GM12878 (cell line): ENCODE measurements at regions not wholly inside any gene's neighbourhood (a gene's known extent, or its start where the extent isn't known, plus 50 kb on each side); places are given as distances from the start of the nearest gene placed in this dataset.

Source experiments
- ATAC-seq: fragments of 200-7000 bp; cut with Tn5 transposase; 3 replicates; pipeline ENCODE4 v1.9.1; 2020; ENCODE audit warnings: mild to moderate bottlenecking, moderate library complexity
- BruUV-seq: library from RNA; stranded (reverse); fragments of 400-500 nt; replicated peaks from 2 replicates; lab custom pipeline; 2021; lab: Mats Ljungman, UMichigan
- CTCF ChIA-PET: fragments of 300-600 bp; sonication (Branson Sonifier 250); formaldehyde crosslinking; extraction: SDS; loops from one replicate; lab custom pipeline; 2021; ENCODE audit warnings: inconsistent platforms; lab: Yijun Ruan, JAX
- POLR2A ChIA-PET: fragments of 350-600 bp; formaldehyde crosslinking; extraction: SDS; loops from one replicate; lab custom pipeline; 2021; ENCODE audit warnings: inconsistent platforms; lab: Charles Lee
- RAD21 ChIA-PET: fragments of 300-600 bp; sonication (Branson Sonifier 250); formaldehyde crosslinking; loops from one replicate; lab custom pipeline; 2023; ENCODE audit warnings: antibody characterized with exemption; ENCODE audit not compliant: unreplicated experiment; lab: Charles Lee
- SMC1A ChIA-PET: fragments of 300-600 bp; sonication (Branson Sonifier 250); formaldehyde crosslinking; loops from one replicate; lab custom pipeline; 2023; ENCODE audit not compliant: unreplicated experiment, uncharacterized antibody; lab: Charles Lee
- DNase-seq: peaks from one replicate; pipeline ENCODE4 v3.0.0-alpha.2; 2011; ENCODE audit warnings: low read depth, low spot score
- FAIRE-seq: peaks from 3 replicates; lab custom pipeline; 2011; peaks lifted over from hg19 to GRCh38; lab: Jason Lieb, UNC
- H2AFZ ChIP-seq: 2 replicates; pipeline ENCODE4 v1.6.0; 2011; ENCODE audit warnings: low read depth, low read length, control low read depth; ENCODE audit not compliant: control insufficient read depth
- H3K27ac ChIP-seq: 2 replicates; pipeline ENCODE4 v1.5.1; 2011; ENCODE audit warnings: control low read depth; ENCODE audit not compliant: control insufficient read depth, insufficient read depth
- H3K27me3 ChIP-seq, 2 experiments: replicated peaks in 1 of 2; 2 replicates each; pipeline versions ENCODE4 v1.6.0 to v1.6.1; 2011; ENCODE audit warnings: low read length in 1 of 2; ENCODE audit not compliant: control insufficient read depth in 2 of 2, insufficient read depth in 2 of 2
- H3K36me3 ChIP-seq, 2 experiments: 2 replicates each; pipeline ENCODE4 v1.5.1; 2011; ENCODE audit warnings: low read length in 1 of 2; ENCODE audit not compliant: control insufficient read depth in 2 of 2, insufficient read depth in 2 of 2
- H3K4me1 ChIP-seq: 2 replicates; pipeline ENCODE4 v1.6.1; 2011; ENCODE audit warnings: mild to moderate bottlenecking, low read length, moderate library complexity, mixed read lengths; ENCODE audit not compliant: control insufficient read depth, insufficient read depth
- H3K4me2 ChIP-seq: 2 replicates; pipeline ENCODE4 v1.6.0; 2011; ENCODE audit warnings: control low read depth; ENCODE audit not compliant: control insufficient read depth, insufficient read depth
- H3K4me3 ChIP-seq: fragments of 200-600 bp; sonication (generic); 2 replicates; pipeline ENCODE4 v1.5.1; 2016
- H3K79me2 ChIP-seq: 2 replicates; pipeline ENCODE4 v1.6.0; 2011; ENCODE audit warnings: low read length; ENCODE audit not compliant: control insufficient read depth, insufficient read depth
- H3K9ac ChIP-seq: 2 replicates; pipeline ENCODE4 v1.8.0; 2011; ENCODE audit warnings: low read length, control low read depth, mixed read lengths; ENCODE audit not compliant: control insufficient read depth, insufficient read depth
- H3K9me3 ChIP-seq: replicated peaks from 3 replicates; pipeline ENCODE4 v1.5.1; 2011; ENCODE audit warnings: mild to moderate bottlenecking, low read length; ENCODE audit not compliant: control insufficient read depth, insufficient read depth
- H4K20me1 ChIP-seq: 2 replicates; pipeline ENCODE4 v1.6.0; 2011; ENCODE audit not compliant: control insufficient read depth, insufficient read depth
- ZNF592 ChIP-seq: fragments of 450-650 bp; IDR thresholded peaks from 2 replicates; pipeline ENCODE4 v1.6.1; 2017; ENCODE audit warnings: mild to moderate bottlenecking, moderate library complexity
- WGBS: methylation state at CpG from one replicate; pipeline ENCODE4 v1.1.6; 2016; ENCODE audit warnings: low lambda C conversion rate; ENCODE audit not compliant: insufficient replicate concordance, insufficient coverage; ENCODE audit errors: missing lambda C conversion rate; 5-methylcytosine and 5-hydroxymethylcytosine counted together
- in situ Hi-C: fragments of 300-500 bp; cut with MboI; formaldehyde crosslinking; loops from 9 replicates; pipeline ENCODE4 v1.14.3; 2018; ENCODE audit warnings: mixed read lengths
- intact Hi-C: fragments of 100-400 bp; cut with micrococcal nuclease; formaldehyde crosslinking; loops from one replicate; pipeline ENCODE4 v1.14.2; 2022; ENCODE audit not compliant: unreplicated experiment

- SMC1A ChIA-PET = interaction anchor here (1.0 to 1.6 kb wide), 3 partner anchors 57 to 180 kb away, joined by 3 to 4 read pairs (median 4); no protein-coding TSS in a partner anchor
- WGBS = 15% methylated on average over 3 of the region's 3 CpGs
- no TSS peak for BruUV-seq
- no peaks in the 10 kb centered on the region for H3K27me3 ChIP-seq
- FAIRE-seq = no peak
- no peak overlapping the region for H3K4me2 ChIP-seq
- TF ChIP-seq ZNF592 = no peak
- TF ChIP-seq, all 136 proteins: peak for 0
- ATAC-seq (no peak), DNase-seq (no peak)
- CTCF ChIA-PET = interaction anchor here (3.1 kb wide), 1 partner anchor 164 kb away, joined by 11 read pairs; no protein-coding TSS in a partner anchor
- RAD21 ChIA-PET = no interaction called here
- in situ Hi-C loops (no loop called here), intact Hi-C loops (loop anchor here (10.0 kb wide), 1 partner anchor 328 kb away; no protein-coding TSS in a partner anchor)
- no peak overlapping the region for H3K27ac ChIP-seq
- no peaks in the 10 kb centered on the region for H3K9me3 ChIP-seq
- H3K36me3 ChIP-seq = no peaks in the 10 kb centered on the region
- H4K20me1 ChIP-seq = no peaks in the 10 kb centered on the region
- no peaks in the 10 kb centered on the region for H3K79me2 ChIP-seq
- no peak overlapping the region for H3K9ac ChIP-seq
- POLR2A ChIA-PET = no interaction called here
- no peaks in the 10 kb centered on the region for H3K4me1 ChIP-seq
- no peak overlapping the region for H3K4me3 ChIP-seq
- no peak overlapping the region for H2AFZ ChIP-seq
These were observed 101.5 kb upstream of the OGFRL1 start for GRCh38 chr6:71187141-71187540.
